ENCODE measurements at regions not wholly inside any gene's neighbourhood (a gene's known extent, or its start where the extent isn't known, plus 50 kb on each side); places are given as distances from the start of the nearest gene placed in this dataset.

DNA sequence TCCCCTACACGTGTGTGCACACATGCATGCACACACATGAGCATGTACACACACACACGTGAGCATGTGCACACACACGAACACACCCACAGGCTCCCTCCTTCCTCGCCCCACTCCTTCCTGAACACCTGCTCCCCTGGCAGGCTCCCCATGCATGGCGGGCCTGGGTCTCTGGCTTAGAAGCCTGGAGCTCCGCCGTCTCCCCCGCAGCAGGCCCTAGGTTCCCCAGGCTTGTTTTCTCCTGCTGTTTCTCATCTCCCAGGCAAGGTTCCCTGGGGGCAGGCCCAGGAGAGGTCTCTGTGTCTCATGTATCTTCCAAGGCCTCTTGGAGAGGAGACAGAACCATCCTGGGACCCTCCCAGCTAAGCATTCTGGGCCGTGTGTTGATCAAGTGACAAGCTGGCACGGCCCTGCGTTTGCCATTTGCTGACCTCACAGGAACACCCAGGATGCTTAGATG, 202.3 kb upstream of the CIBAR2 start:
- TF ChIP-seq, protein P1, sequence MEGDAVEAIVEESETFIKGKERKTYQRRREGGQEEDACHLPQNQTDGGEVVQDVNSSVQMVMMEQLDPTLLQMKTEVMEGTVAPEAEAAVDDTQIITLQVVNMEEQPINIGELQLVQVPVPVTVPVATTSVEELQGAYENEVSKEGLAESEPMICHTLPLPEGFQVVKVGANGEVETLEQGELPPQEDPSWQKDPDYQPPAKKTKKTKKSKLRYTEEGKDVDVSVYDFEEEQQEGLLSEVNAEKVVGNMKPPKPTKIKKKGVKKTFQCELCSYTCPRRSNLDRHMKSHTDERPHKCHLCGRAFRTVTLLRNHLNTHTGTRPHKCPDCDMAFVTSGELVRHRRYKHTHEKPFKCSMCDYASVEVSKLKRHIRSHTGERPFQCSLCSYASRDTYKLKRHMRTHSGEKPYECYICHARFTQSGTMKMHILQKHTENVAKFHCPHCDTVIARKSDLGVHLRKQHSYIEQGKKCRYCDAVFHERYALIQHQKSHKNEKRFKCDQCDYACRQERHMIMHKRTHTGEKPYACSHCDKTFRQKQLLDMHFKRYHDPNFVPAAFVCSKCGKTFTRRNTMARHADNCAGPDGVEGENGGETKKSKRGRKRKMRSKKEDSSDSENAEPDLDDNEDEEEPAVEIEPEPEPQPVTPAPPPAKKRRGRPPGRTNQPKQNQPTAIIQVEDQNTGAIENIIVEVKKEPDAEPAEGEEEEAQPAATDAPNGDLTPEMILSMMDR (IDR thresholded peaks at IDR 0.05; ENCODE audit: borderline replicate concordance, insufficient read depth, low read depth, low read length): no peak

DNA sequence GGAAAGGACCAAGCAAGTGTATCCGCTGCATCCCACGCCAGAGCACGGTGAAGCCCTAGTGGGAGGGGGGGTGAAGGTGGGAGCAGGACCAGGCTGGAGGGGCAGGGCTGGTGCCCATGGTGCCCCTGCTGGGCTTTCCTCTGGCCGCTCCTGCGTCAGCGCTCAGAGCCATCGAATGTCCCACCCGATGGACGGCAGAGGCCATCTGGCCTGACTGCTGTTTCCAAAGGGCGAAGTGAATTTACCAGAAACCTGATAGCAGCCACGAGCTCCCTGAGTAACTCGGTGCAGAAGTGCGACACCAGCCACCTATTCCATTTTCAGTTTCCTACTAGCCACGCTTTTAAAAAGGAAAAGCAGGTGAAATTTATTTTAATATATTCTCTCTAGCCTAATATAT, 203.6 kb upstream of the CIBAR2 start:
- H3K4me3 ChIP-seq (ENCODE audit: low read depth, low read length): no peak overlapping the region
- TF ChIP-seq, protein P1 (IDR thresholded peaks at IDR 0.05; ENCODE audit: borderline replicate concordance, insufficient read depth, low read depth, low read length): no peak

More for the DNA sequence above, 202.3 kb upstream of the CIBAR2 start:
- H3K4me3 ChIP-seq (ENCODE audit: low read depth, low read length): no peak overlapping the region

DNA sequence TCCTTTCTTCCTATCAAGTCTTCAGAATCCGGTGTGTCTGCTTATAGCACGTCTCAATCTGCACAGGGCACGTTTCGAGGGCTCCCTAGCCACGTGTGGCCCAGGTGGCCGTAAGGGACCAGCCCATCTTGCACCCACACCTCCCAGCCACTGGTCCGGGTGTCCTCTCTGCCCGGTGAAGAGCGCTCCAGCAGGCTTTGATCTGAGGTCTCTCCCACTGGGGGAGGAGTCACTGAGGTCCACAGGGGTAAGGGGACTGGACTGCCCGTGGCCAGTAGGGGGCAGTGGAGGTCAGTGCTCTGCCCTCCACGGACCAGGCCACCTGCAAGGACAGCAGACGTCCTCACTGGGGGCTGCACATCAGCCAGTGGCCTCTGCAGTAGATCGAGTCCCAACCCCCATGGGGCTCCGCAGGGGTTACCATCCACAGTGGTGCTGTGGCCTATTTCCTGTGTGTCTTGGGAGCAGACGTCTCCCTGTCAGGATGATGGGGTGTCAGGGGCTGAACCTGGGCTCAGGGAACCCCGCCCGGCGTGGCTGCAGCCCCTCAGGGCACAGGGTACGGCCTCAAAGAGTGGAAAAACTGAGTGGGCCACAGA, 204.1 kb upstream of the CIBAR2 start:
- TF ChIP-seq, protein P1 (IDR thresholded peaks at IDR 0.05; ENCODE audit: borderline replicate concordance, insufficient read depth, low read depth, low read length): peak; percentile 83
- no peak overlapping the region for H3K4me3 ChIP-seq (ENCODE audit: low read depth, low read length)

DNA sequence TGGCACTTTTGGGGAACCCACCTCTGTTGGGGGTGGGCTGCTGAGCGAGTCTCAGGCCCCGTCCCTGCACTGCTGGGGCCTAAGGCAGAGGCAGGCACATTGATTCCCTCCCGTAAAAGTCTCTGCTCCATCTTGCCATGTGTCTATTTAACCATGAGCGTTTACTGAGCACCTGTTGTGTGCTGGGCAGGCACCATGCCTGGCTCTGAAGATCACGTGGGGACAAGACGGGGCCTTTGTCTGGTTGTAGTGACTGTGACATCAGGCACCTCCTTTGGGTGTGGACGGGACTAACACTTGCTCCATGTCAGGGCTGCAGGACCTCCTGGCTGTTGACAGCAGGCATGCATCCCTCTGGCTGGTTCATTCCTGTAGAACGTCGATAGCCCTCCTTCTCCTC, 204.7 kb upstream of the CIBAR2 start:
- H3K4me3 ChIP-seq (ENCODE audit: low read depth, low read length): no peak overlapping the region
- TF ChIP-seq, protein P1 (IDR thresholded peaks at IDR 0.05; ENCODE audit: borderline replicate concordance, insufficient read depth, low read depth, low read length): no peak

DNA sequence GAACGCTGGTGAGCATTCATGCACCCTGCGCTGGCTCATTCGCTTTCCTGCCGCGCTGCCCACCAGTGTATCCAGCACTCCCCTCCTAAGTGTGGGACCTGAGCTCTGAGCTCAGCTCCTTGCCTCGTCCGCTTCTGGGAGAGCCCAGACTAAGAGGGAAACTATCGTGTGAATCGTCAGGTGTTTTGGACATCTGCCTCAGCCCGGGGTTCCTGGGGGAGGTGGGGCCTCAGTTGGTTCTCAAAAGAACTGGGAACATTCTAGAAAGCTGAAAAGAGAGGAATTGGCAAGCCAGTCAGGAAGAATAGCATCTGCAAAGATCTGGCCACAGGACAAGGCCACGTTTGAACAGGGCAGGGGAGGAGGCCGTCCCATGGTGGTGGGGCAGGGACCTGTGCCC, 205.4 kb upstream of the CIBAR2 start:
- TF ChIP-seq, protein P1 (IDR thresholded peaks at IDR 0.05; ENCODE audit: borderline replicate concordance, insufficient read depth, low read depth, low read length): no peak
- no peak overlapping the region for H3K4me3 ChIP-seq (ENCODE audit: low read depth, low read length)

DNA sequence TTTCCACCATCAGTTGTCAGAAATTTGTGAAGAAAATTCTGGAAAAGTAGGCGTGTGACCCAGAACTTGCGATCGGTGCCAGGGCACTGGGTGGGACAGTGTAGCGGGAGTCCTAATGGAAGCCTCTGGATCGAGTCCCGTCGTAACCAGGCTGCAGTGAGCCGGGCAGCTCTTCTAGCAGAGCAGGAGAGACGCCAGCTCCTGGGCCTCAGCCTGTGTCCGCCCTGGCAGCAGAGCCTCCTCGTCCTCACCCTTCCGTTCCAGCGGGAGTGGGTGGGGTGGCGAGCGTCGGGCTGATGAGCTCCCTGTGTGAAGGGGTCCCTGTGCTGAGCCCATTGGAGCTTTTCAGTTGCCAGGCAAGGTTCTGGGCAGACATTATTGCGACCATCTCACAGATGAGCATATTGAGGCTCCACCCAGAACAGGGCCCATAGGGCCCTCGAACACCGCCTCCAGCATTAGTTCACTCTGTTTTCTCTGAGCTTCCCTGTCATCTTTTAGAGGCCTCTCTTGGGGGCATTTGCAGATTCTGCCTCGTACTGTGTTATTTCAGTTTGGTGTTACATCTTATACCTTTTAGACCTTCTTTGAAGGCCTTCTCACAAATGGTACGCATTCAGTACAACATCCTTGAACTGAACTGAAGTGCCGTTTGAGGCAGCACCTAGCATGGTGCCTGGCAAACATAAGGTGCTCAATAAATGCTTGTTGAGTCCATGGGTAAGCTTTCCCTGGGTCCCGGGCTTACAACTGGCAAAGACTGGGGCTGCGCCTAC, 207.1 kb upstream of the CIBAR2 start:
- TF ChIP-seq, protein P1 (IDR thresholded peaks at IDR 0.05; ENCODE audit: borderline replicate concordance, insufficient read depth, low read depth, low read length): no peak
- no peak overlapping the region for H3K4me3 ChIP-seq (ENCODE audit: low read depth, low read length)

DNA sequence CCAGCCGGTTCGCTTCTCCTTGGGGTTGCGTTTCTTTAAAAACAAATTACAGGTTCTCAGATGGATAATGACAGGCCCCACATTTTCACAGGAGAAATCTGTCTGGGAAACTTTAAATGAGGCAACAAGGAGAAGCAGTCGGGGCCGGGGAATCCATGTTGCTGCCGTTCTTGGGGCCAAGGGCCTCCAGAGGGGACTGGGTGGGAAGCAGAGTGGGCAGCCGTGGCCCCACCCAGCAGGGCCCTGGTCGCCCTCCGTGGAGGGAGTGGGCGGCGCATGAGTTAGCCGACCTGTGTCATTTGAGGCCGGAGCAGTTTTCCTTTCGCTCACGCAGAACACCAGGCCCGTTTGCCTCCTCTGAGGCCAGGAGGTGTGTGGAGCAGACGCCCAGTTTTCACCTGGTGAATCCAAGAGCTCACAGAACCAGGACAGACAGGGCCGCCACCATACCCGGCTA, 207.7 kb upstream of the CIBAR2 start:
- TF ChIP-seq, protein P1 (IDR thresholded peaks at IDR 0.05; ENCODE audit: borderline replicate concordance, insufficient read depth, low read depth, low read length): no peak
- no peak overlapping the region for H3K4me3 ChIP-seq (ENCODE audit: low read depth, low read length)

Measured in GM12875 (cell line).